ENCODE measurements at regions not wholly inside any gene's neighbourhood (a gene's known extent, or its start where the extent isn't known, plus 50 kb on each side); places are given as distances from the start of the nearest gene placed in this dataset.

- H3K27me3 Mint-ChIP-seq (ENCODE audit: low read depth), result no peaks in the 10 kb centered on the region
- H3K36me3 Mint-ChIP-seq (ENCODE audit: low read depth), result no peaks in the 10 kb centered on the region
- no peak overlapping the region for H3K27ac Mint-ChIP-seq
- no peak overlapping the region for H3K4me3 Mint-ChIP-seq
- H3K4me1 Mint-ChIP-seq, result no peaks in the 10 kb centered on the region
- no peak for TF ChIP-seq CTCF (IDR thresholded peaks at IDR 0.05; ENCODE audit: unreplicated experiment in 3 of 3)
- no peaks in the 10 kb centered on the region for H3K9me3 Mint-ChIP-seq
Observed at GRCh38 chr16:17027488-17028129, 443.2 kb downstream of the XYLT1 start.

- Mint-ChIP-seq H3K4me3 (no peak overlapping the region), H3K9me3 (no peaks in the 10 kb centered on the region), H3K36me3 (ENCODE audit: low read depth) (no peaks in the 10 kb centered on the region), H3K27me3 (ENCODE audit: low read depth) (no peaks in the 10 kb centered on the region), H3K4me1 (no peaks in the 10 kb centered on the region), H3K27ac (no peak overlapping the region)
- no peak for TF ChIP-seq CTCF (IDR thresholded peaks at IDR 0.05; ENCODE audit: unreplicated experiment in 3 of 3)
Observed at GRCh38 chr16:17029602-17030350, 441.0 kb downstream of the XYLT1 start.

- H3K4me1 Mint-ChIP-seq, result no peaks in the 10 kb centered on the region
- H3K36me3 Mint-ChIP-seq (ENCODE audit: low read depth), result no peaks in the 10 kb centered on the region
- H3K27ac Mint-ChIP-seq, result no peak overlapping the region
- H3K9me3 Mint-ChIP-seq, result no peaks in the 10 kb centered on the region
- H3K27me3 Mint-ChIP-seq (ENCODE audit: low read depth), result no peaks in the 10 kb centered on the region
- H3K4me3 Mint-ChIP-seq, result no peak overlapping the region
- TF ChIP-seq CTCF (IDR thresholded peaks at IDR 0.05; ENCODE audit: unreplicated experiment in 3 of 3), result no peak
Observed at GRCh38 chr16:17031484-17032268, 439.1 kb downstream of the XYLT1 start.

GRCh38 chr16:17032332-17032731 is 438.4 kb downstream of the XYLT1 start:
- Mint-ChIP-seq H3K27ac (no peak overlapping the region), H3K4me1 (no peaks in the 10 kb centered on the region), H3K4me3 (no peak overlapping the region), H3K36me3 (ENCODE audit: low read depth) (no peaks in the 10 kb centered on the region), H3K27me3 (ENCODE audit: low read depth) (no peaks in the 10 kb centered on the region), H3K9me3 (no peaks in the 10 kb centered on the region)
- no peak for TF ChIP-seq CTCF (IDR thresholded peaks at IDR 0.05; ENCODE audit: unreplicated experiment in 3 of 3)

GRCh38 chr16:17034477-17035252 is 436.1 kb downstream of the XYLT1 start:
- H3K27ac Mint-ChIP-seq, result no peak overlapping the region
- no peaks in the 10 kb centered on the region for H3K27me3 Mint-ChIP-seq (ENCODE audit: low read depth)
- no peak for TF ChIP-seq CTCF (IDR thresholded peaks at IDR 0.05; ENCODE audit: unreplicated experiment in 3 of 3)
- H3K9me3 Mint-ChIP-seq, result no peaks in the 10 kb centered on the region
- H3K36me3 Mint-ChIP-seq (ENCODE audit: low read depth), result no peaks in the 10 kb centered on the region
- H3K4me1 Mint-ChIP-seq, result no peaks in the 10 kb centered on the region
- H3K4me3 Mint-ChIP-seq, result no peak overlapping the region
